RWPE2 (cell line): ENCODE measurements at regions not wholly inside any gene's neighbourhood (a gene's known extent, or its start where the extent isn't known, plus 50 kb on each side); places are given as distances from the start of the nearest gene placed in this dataset.

Source experiments
- ATAC-seq: fragments of 200-7000 bp; cut with Tn5 transposase; 3 replicates; pipeline ENCODE4 v1.9.1; 2021; ENCODE audit warnings: low read depth
- DNase-seq: peaks from one replicate; pipeline ENCODE4 v3.0.0-alpha.2; 2020; ENCODE audit warnings: low spot score
- H3K27ac ChIP-seq: fragments of 450-650 bp; 2 replicates; pipeline ENCODE4 v1.5.1; 2017; ENCODE audit warnings: mild to moderate bottlenecking; ENCODE audit not compliant: poor library complexity, severe bottlenecking
- H3K27me3 ChIP-seq: fragments of 250-450 bp; sonication (Bioruptor Pico); 2 replicates; pipeline ENCODE4 v1.5.1; 2021; ENCODE audit warnings: mild to moderate bottlenecking, moderate library complexity; ENCODE audit not compliant: insufficient read depth, poor library complexity, severe bottlenecking
- H3K36me3 ChIP-seq: fragments of 250-450 bp; sonication (Bioruptor Pico); 2 replicates; pipeline ENCODE4 v1.5.1; 2020; ENCODE audit warnings: low read depth, mild to moderate bottlenecking, moderate library complexity
- H3K4me1 ChIP-seq: fragments of 250-450 bp; sonication (Bioruptor Pico); 2 replicates; pipeline ENCODE4 v1.5.1; 2021; ENCODE audit warnings: mild to moderate bottlenecking, moderate library complexity; ENCODE audit not compliant: insufficient read depth, poor library complexity, severe bottlenecking
- H3K4me3 ChIP-seq: fragments of 250-450 bp; sonication (Bioruptor Pico); 2 replicates; pipeline ENCODE4 v1.5.1; 2021; ENCODE audit warnings: mild to moderate bottlenecking, moderate library complexity; ENCODE audit not compliant: severe bottlenecking
- H3K9me3 ChIP-seq: fragments of 250-450 bp; sonication (Bioruptor Pico); 2 replicates; pipeline ENCODE4 v1.5.1; 2021; ENCODE audit warnings: mild to moderate bottlenecking, moderate library complexity; ENCODE audit not compliant: severe bottlenecking
- CTCF ChIP-seq: fragments of 450-650 bp; IDR thresholded peaks from one replicate; pipeline ENCODE4 v1.5.1; 2017; ENCODE audit warnings: mild to moderate bottlenecking, moderate library complexity; ENCODE audit not compliant: poor library complexity, severe bottlenecking

GRCh38 chr4:82136161-82136801 lies 237.5 kb downstream of the HNRNPD start:
- Histone ChIP-seq H3K36me3 (no peaks in the 10 kb centered on the region), H3K27ac (no peak overlapping the region), H3K4me1 (no peaks in the 10 kb centered on the region), H3K4me3 (no peak overlapping the region), H3K27me3 (no peaks in the 10 kb centered on the region), H3K9me3 (no peaks in the 10 kb centered on the region)
- TF ChIP-seq CTCF, result no peak
- ATAC-seq, result no peak
- DNase-seq, result no peak

DNA sequence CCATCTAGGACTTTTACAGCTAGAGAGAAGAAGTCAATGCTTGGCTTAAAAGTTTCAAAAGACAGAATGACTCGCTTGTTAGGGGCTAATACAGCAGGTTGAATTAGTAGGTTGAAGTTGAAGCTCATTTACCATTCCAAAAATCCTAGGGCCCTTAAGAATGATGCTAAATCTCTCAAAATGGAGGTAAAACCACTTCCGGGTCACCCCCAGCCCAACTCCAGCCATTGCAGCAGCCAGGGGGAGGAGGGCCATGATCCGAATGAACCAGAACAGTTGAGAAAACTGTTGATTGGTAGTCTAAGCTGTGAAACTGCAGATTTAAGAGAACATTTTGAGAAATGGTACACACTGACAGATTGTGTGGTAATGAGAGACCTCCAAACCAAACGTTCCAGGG lies 245.4 kb downstream of the HNRNPD start:
- H3K36me3 ChIP-seq, result no peaks in the 10 kb centered on the region
- TF ChIP-seq CTCF, result no peak
- DNase-seq (no peak), ATAC-seq (no peak)
- H3K9me3 ChIP-seq, result no peaks in the 10 kb centered on the region
- no peaks in the 10 kb centered on the region for H3K4me1 ChIP-seq
- H3K27me3 ChIP-seq, result no peaks in the 10 kb centered on the region
- H3K27ac ChIP-seq, result no peak overlapping the region
- no peak overlapping the region for H3K4me3 ChIP-seq

- no peaks in the 10 kb centered on the region for H3K4me1 ChIP-seq
- no peaks in the 10 kb centered on the region for H3K36me3 ChIP-seq
- DNase-seq, result no peak
- no peak for ATAC-seq
- TF ChIP-seq CTCF, result no peak
- no peak overlapping the region for H3K4me3 ChIP-seq
- no peaks in the 10 kb centered on the region for H3K9me3 ChIP-seq
- H3K27ac ChIP-seq, result no peak overlapping the region
- H3K27me3 ChIP-seq, result no peaks in the 10 kb centered on the region
Measured at GRCh38 chr4:82126512-82127040, 247.2 kb downstream of the HNRNPD start.

DNA sequence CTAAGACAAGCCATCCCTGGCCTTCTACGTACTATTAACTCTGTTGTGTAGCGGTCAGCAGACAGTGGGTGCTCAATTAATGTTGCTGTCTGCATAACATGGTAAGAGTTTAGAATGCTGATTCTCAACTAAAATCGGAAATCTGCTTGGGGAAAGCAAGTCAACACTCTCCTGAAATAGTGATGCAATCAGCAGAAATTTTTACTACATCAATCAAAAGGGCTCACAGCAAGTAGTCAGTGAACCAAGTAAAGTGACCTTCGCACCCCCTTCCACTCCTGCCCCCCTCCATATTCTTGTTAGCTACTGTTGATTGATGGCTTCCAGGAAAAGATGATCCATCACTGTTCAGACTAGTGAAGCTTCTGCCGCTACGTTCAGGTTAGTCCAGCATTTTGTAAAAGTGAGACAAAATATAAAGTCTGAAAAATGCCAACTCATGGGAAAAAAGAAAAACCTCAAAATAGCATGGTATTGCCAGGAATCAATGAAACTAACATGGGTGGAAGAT lies 247.9 kb downstream of the HNRNPD start:
- DNase-seq (no peak), ATAC-seq (no peak)
- no peaks in the 10 kb centered on the region for H3K36me3 ChIP-seq
- H3K4me1 ChIP-seq, result no peaks in the 10 kb centered on the region
- H3K4me3 ChIP-seq, result no peak overlapping the region
- H3K27ac ChIP-seq, result no peak overlapping the region
- H3K27me3 ChIP-seq, result no peaks in the 10 kb centered on the region
- TF ChIP-seq CTCF, result no peak
- H3K9me3 ChIP-seq, result no peaks in the 10 kb centered on the region

GRCh38 chr4:82124932-82125786 lies 248.6 kb downstream of the HNRNPD start:
- Histone ChIP-seq H3K4me3 (no peak overlapping the region), H3K27me3 (no peaks in the 10 kb centered on the region), H3K36me3 (no peaks in the 10 kb centered on the region), H3K27ac (no peak overlapping the region), H3K9me3 (no peaks in the 10 kb centered on the region), H3K4me1 (no peaks in the 10 kb centered on the region)
- DNase-seq (no peak), ATAC-seq (no peak)
- TF ChIP-seq CTCF, result no peak
